AG04450 (cell line): ENCODE measurements at regions not wholly inside any gene's neighbourhood (a gene's known extent, or its start where the extent isn't known, plus 50 kb on each side); places are given as distances from the start of the nearest gene placed in this dataset.

Experiments used
- CTCF ChIA-PET: fragments of 300-600, 350-600 bp; formaldehyde crosslinking; extraction: SDS; loops from one replicate; lab custom pipeline; 2022; ENCODE audit warnings: antibody characterized with exemption, inconsistent platforms; lab: Charles Lee
- POLR2A ChIA-PET: fragments of 350-600 bp; formaldehyde crosslinking; extraction: SDS; loops from one replicate; lab custom pipeline; 2021; ENCODE audit warnings: antibody characterized with exemption, inconsistent platforms; lab: Yijun Ruan, JAX
- DNase-seq: peaks from one replicate; pipeline ENCODE4 v3.0.0-alpha.2; 2011; ENCODE audit warnings: low read depth, low spot score
- H3K27ac ChIP-seq: one replicate; pipeline ENCODE4 v1.5.1; 2012; ENCODE audit warnings: low read depth, low read length, control low read depth
- H3K27me3 ChIP-seq: one replicate; pipeline ENCODE4 v1.6.0; 2012; ENCODE audit warnings: low read length; ENCODE audit not compliant: control insufficient read depth, insufficient read depth
- H3K4me3 ChIP-seq: 2 replicates; pipeline ENCODE4 v1.5.1; 2011; ENCODE audit warnings: mild to moderate bottlenecking, low read depth, low read length, control low read depth
- H3K9me3 ChIP-seq: 2 replicates; pipeline ENCODE4 v1.5.1; 2012; ENCODE audit warnings: low read length; ENCODE audit not compliant: control insufficient read depth, insufficient read depth
- CTCF ChIP-seq: IDR thresholded peaks from 2 replicates; pipeline ENCODE4 v1.5.1; 2011; ENCODE audit warnings: low read depth, low read length, control low read depth, inconsistent platforms

DNA sequence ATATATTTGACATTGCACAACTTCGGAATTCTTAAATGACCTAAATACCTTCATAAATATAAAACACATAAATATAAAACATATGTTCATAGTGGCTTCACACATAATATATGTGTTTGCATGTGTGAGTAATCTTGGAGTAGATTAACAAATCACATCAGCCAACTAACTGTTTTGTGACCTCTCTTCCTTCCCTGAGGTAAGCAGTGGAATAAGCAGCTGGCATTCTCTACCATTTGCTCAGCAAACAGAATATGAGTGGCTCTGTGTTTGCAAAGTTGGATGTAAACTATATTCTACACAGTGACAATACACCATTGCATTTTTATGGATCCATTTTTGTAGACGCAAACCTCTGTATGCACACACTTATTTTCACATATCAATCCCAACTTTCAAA, 189.9 kb downstream of the ACER2 start:
- Histone ChIP-seq H3K27ac (no peak overlapping the region), H3K27me3 (no peaks in the 10 kb centered on the region), H3K4me3 (no peak overlapping the region), H3K9me3 (no peaks in the 10 kb centered on the region)
- POLR2A ChIA-PET: no interaction called here
- CTCF ChIA-PET: no interaction called here
- DNase-seq: no peak
- TF ChIP-seq CTCF: no peak

DNA sequence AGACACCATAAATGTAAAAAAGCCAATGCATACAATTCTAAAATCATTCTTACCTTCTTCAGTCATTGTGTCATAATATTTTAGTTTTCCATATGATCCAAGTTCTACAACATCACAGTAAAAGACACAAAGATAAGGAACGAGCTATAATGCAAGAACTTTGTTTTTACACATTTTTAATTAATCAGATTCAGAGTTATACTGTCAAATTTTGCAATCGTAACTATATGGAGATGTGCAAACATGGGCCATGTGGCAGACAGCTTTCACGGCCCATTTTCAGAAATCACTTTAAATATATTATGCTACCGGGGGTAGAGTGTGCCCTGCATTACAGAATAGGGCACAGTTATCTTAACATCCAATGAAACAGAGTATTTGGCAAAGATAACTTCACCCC, 188.4 kb downstream of the ACER2 start:
- POLR2A ChIA-PET: no interaction called here
- no peaks in the 10 kb centered on the region for H3K27me3 ChIP-seq
- CTCF ChIA-PET: interaction anchor here (0.7 kb wide), 1 partner anchor 132 kb away, joined by 4 read pairs; no protein-coding TSS in a partner anchor
- no peak for DNase-seq
- no peak overlapping the region for H3K27ac ChIP-seq
- H3K4me3 ChIP-seq: no peak overlapping the region
- TF ChIP-seq CTCF: no peak
- H3K9me3 ChIP-seq: no peaks in the 10 kb centered on the region

DNA sequence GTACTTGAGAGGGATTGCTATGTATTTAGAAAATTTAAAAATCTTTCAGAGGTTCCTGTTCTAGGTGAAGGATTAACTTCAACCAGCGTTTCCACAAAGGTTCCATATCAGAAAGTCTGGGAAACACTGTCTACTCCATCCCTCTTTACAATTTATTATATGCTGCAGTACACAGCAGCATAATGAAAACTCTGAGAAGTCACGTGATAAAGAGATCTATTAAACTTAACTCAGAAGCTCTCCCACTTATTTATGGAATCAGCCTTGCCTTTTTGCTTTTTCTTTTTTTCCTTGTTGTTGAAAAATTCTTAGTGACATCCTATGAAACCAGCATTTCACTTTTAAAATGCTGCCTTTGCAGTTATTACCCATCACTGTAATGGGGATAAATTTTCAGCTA, 186.2 kb downstream of the ACER2 start:
- POLR2A ChIA-PET: no interaction called here
- no peaks in the 10 kb centered on the region for H3K27me3 ChIP-seq
- no peak for TF ChIP-seq CTCF
- no peak overlapping the region for H3K4me3 ChIP-seq
- CTCF ChIA-PET: no interaction called here
- H3K27ac ChIP-seq: no peak overlapping the region
- DNase-seq: no peak
- H3K9me3 ChIP-seq: no peaks in the 10 kb centered on the region

- no peak for DNase-seq
- TF ChIP-seq CTCF: no peak
- ChIA-PET POLR2A (no interaction called here), CTCF (no interaction called here)
- Histone ChIP-seq H3K9me3 (no peaks in the 10 kb centered on the region), H3K4me3 (no peak overlapping the region), H3K27ac (no peak overlapping the region), H3K27me3 (no peaks in the 10 kb centered on the region)
Observed at GRCh38 chr9:19587678-19588077, 178.9 kb downstream of the ACER2 start.

DNA sequence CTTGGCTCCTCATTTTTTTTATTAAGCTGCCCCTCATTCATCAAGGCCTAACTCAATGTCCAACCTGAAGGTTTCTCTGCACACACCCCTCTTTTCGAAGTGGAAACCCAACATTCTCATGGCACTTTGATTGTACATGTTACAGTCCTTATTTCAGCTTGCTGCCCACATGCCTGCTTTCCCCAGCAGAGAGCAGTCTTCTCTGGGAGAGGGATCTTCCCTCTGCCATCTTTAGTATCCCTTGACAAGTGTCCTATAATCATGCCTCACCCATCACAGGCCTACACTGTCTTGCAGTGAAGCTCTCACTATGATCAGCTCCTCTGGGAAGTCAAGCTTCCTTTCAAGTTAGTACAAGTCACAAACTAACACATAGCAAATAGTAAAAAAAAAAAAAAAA, 175.1 kb downstream of the ACER2 start:
- Histone ChIP-seq H3K27ac (no peak overlapping the region), H3K27me3 (no peaks in the 10 kb centered on the region), H3K9me3 (no peaks in the 10 kb centered on the region), H3K4me3 (no peak overlapping the region)
- no peak for TF ChIP-seq CTCF
- ChIA-PET POLR2A (no interaction called here), CTCF (no interaction called here)
- no peak for DNase-seq
